Kidney epithelial cell (primary cell): ENCODE measurements at regions not wholly inside any gene's neighbourhood (a gene's known extent, or its start where the extent isn't known, plus 50 kb on each side); places are given as distances from the start of the nearest gene placed in this dataset.

Experiments used
- DNase-seq: peaks from one replicate; pipeline ENCODE4 v3.0.0-alpha.2; 2010; ENCODE audit warnings: low read depth
- H3K27me3 ChIP-seq: 2 replicates; pipeline ENCODE4 v1.6.0; 2011; ENCODE audit warnings: low read length; ENCODE audit not compliant: control insufficient read depth, insufficient read depth
- H3K36me3 ChIP-seq: 2 replicates; pipeline ENCODE4 v1.5.1; 2011; ENCODE audit warnings: low read length; ENCODE audit not compliant: control insufficient read depth, insufficient read depth
- H3K4me3 ChIP-seq: 2 replicates; pipeline ENCODE4 v1.5.1; 2011; ENCODE audit warnings: low read depth, mild to moderate bottlenecking, control low read depth, low read length
- CTCF ChIP-seq: IDR thresholded peaks from 2 replicates; pipeline ENCODE4 v1.5.1; 2011; ENCODE audit warnings: mild to moderate bottlenecking, moderate library complexity, low read length, control low read depth, inconsistent platforms; ENCODE audit not compliant: insufficient read depth, poor library complexity, severe bottlenecking

- DNase-seq = no peak
- H3K27me3 ChIP-seq = no peaks in the 10 kb centered on the region
- no peak overlapping the region for H3K4me3 ChIP-seq
- no peak for TF ChIP-seq CTCF
- no peaks in the 10 kb centered on the region for H3K36me3 ChIP-seq
Measured at GRCh38 chr11:101182467-101182866, 52.9 kb upstream of the PGR start.

GRCh38 chr11:101180481-101180880 is 50.9 kb upstream of the PGR start:
- Histone ChIP-seq H3K4me3 (no peak overlapping the region), H3K36me3 (no peaks in the 10 kb centered on the region), H3K27me3 (no peaks in the 10 kb centered on the region)
- no peak for DNase-seq
- no peak for TF ChIP-seq CTCF
